Skeletal muscle satellite cell (primary cell): ENCODE measurements at regions not wholly inside any gene's neighbourhood (a gene's known extent, or its start where the extent isn't known, plus 50 kb on each side); places are given as distances from the start of the nearest gene placed in this dataset.

Experiments used
- H3K27me3 ChIP-seq: 2 replicates; pipeline ENCODE4 v1.7.0; 2013; ENCODE audit warnings: low read length; ENCODE audit not compliant: control insufficient read depth, insufficient read depth
- H3K36me3 ChIP-seq: 2 replicates; pipeline ENCODE4 v1.7.0; 2013; ENCODE audit warnings: mild to moderate bottlenecking, control low read depth, low read length; ENCODE audit not compliant: insufficient read depth
- H3K4me1 ChIP-seq: 2 replicates; pipeline ENCODE4 v1.7.0; 2013; ENCODE audit warnings: low read length; ENCODE audit not compliant: control insufficient read depth, insufficient read depth
- H3K4me2 ChIP-seq: 2 replicates; pipeline ENCODE4 v1.7.0; 2013; ENCODE audit warnings: mild to moderate bottlenecking, low read length
- H3K4me3 ChIP-seq: 2 replicates; pipeline ENCODE4 v1.7.0; 2013; ENCODE audit warnings: low read length
- H3K9ac ChIP-seq: 2 replicates; pipeline ENCODE4 v1.7.0; 2013; ENCODE audit warnings: mild to moderate bottlenecking, low read depth, low read length, moderate library complexity
- H3K9me3 ChIP-seq: replicated peaks from 2 replicates; pipeline ENCODE4 v1.7.0; 2013; ENCODE audit warnings: mild to moderate bottlenecking, control low read depth, low read length

DNA sequence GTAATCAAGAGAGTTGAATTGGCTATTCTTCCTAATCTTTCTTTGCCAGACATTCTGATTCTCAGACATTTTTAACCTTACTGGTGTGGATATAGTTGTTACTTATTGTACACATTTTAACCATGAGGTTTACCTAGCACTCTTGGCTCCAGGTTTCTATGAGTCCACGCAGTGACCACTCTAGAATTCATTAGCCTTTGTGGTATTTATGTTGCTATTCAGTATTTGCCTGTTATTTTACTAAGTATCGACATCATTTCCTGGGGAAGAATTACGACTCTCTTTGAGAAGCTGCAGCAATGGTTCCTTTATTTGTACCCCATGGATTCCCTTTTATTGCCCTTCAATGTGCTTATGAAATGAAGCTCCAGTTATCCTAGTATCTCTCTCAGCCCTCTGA lies 120.7 kb downstream of the RDH14 start:
- Histone ChIP-seq H3K9ac (no peak overlapping the region), H3K4me2 (no peak overlapping the region), H3K4me1 (peaks cover 17% of the 10 kb centered on the region)

DNA sequence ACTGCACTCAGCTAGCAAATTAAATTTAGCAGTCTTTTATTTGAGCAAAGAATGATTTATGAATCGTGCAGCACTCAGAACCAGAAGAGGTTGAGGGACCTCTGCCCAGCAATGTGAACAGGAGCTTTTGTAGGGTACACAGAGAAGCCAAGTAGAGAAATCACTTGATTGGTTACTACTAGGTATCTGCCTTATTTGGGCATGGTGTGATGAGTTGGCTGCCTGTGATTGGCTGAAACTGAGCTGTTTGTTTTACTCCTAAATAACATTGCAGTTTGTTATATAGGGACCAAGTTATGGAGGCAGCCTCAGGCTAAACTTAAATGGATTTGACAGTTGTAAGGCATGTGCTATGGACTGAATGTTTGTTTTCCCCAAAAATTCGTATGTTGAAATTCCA lies 122.5 kb downstream of the RDH14 start:
- no peak overlapping the region for H3K4me2 ChIP-seq
- H3K27me3 ChIP-seq = no peaks in the 10 kb centered on the region
- peaks cover 17% of the 10 kb centered on the region for H3K4me1 ChIP-seq
- H3K4me3 ChIP-seq = no peak overlapping the region
- no peak overlapping the region for H3K9ac ChIP-seq
- H3K36me3 ChIP-seq = no peaks in the 10 kb centered on the region
- no peaks in the 10 kb centered on the region for H3K9me3 ChIP-seq

More for the DNA sequence above, 120.7 kb downstream of the RDH14 start:
- H3K27me3 ChIP-seq = no peaks in the 10 kb centered on the region
- H3K4me3 ChIP-seq = no peak overlapping the region
- no peaks in the 10 kb centered on the region for H3K36me3 ChIP-seq
- H3K9me3 ChIP-seq = no peaks in the 10 kb centered on the region

DNA sequence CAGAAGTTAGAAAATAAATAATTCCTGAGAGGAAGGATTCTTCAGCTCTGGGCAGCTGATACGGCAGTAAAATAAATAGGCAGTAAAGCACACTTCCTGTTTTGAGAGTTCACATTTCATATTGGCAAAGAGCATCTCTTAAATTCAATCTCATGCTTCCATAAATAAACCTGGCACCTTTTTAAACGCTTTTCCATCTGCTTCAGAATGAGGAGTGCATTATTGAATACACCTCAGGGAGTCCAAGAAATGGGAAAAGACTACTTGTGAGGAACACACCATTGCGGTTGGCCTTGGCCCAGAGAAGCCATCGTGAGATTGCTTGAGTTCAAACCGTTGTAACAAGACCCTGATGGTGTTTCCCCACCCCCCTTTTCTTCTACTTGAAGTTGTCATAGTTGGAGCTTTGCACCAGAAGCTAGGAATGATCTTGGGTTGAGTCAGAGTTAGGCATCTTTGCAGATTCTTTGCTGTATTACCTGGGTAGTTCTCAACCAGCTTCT lies 123.9 kb downstream of the RDH14 start:
- H3K4me3 ChIP-seq = no peak overlapping the region

DNA sequence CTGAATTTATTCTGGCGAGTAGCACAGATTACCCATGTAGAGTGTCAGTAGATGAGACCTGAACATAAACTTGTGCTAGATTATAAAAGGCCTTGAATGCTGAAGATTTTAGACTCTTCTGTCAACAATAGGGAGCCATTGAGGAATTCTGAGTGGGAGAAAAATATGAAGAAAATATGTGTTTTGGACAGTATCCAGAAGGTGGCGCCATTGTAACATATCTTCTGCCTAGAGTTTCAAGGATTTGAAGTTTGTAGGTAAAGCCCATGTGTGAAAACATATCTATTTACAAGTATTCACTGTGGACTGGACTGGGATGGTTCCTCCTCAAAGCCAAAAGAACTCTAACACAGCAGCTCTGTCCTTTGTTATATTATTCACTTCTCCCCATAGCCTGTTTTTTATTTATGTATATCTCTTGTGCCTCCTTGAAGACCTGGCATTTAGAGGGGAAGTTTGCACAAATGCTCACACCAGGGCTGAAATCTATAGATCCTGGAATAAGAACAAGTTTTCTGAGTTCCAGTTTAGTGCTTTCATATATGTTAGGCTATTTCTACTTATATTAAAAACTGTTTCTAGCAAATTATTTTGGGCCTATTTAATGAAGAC lies 124.9 kb downstream of the RDH14 start:
- H3K4me3 ChIP-seq = no peak overlapping the region
- no peaks in the 10 kb centered on the region for H3K36me3 ChIP-seq

More for the DNA sequence above, 123.9 kb downstream of the RDH14 start:
- Histone ChIP-seq H3K27me3 (no peaks in the 10 kb centered on the region), H3K36me3 (no peaks in the 10 kb centered on the region), H3K9me3 (no peaks in the 10 kb centered on the region), H3K4me2 (peak overlapping the region; percentile 35), H3K4me1 (peaks cover 17% of the 10 kb centered on the region), H3K9ac (peak overlapping the region; percentile 22)

DNA sequence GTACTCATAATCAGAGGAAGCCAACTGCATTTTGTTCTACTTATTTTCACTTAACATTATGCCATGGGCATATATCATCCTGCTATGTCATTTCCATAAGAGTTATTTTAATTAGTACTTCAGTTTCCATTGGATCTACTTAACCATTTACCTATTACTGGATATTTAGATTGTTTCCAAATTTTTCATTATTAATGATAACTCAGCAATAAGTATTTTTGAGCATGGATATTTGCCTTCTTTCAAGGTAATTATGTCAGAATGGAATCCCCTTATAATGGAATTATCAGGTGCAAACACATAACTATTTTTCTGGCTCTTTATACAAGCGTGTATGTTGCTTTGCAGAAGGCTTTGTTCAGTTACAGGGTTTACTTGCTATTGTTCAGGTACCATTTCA lies 126.6 kb downstream of the RDH14 start:
- Histone ChIP-seq H3K36me3 (no peaks in the 10 kb centered on the region), H3K9ac (no peak overlapping the region), H3K27me3 (no peaks in the 10 kb centered on the region), H3K4me3 (no peak overlapping the region), H3K4me1 (peaks cover 17% of the 10 kb centered on the region), H3K9me3 (no peaks in the 10 kb centered on the region), H3K4me2 (no peak overlapping the region)

More for the DNA sequence above, 124.9 kb downstream of the RDH14 start:
- Histone ChIP-seq H3K9me3 (no peaks in the 10 kb centered on the region), H3K27me3 (no peaks in the 10 kb centered on the region), H3K4me2 (no peak overlapping the region), H3K4me1 (peaks cover 17% of the 10 kb centered on the region), H3K9ac (no peak overlapping the region)

DNA sequence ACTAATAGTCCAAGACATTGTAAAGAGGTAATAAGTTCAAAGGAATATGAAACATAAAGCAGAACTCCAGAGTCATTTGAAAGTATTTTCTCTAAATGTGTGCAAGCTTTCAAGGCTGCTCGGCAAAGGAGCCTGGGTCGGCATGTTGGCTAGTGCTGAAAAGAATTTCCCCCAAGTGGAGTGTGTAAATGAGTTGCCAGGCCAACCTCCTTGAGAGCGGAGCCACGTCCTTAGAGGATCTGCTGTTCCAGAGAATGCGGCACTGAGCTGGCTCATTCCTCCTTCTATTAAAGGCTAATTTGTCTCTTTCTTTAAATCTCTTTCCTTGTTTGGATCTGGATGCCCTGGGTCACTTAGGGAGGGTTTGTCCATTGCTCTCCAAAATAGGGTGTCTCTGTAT lies 127.5 kb downstream of the RDH14 start:
- Histone ChIP-seq H3K9ac (no peak overlapping the region), H3K4me2 (no peak overlapping the region), H3K27me3 (no peaks in the 10 kb centered on the region), H3K9me3 (no peaks in the 10 kb centered on the region), H3K4me3 (no peak overlapping the region), H3K4me1 (peaks cover 17% of the 10 kb centered on the region), H3K36me3 (no peaks in the 10 kb centered on the region)

DNA sequence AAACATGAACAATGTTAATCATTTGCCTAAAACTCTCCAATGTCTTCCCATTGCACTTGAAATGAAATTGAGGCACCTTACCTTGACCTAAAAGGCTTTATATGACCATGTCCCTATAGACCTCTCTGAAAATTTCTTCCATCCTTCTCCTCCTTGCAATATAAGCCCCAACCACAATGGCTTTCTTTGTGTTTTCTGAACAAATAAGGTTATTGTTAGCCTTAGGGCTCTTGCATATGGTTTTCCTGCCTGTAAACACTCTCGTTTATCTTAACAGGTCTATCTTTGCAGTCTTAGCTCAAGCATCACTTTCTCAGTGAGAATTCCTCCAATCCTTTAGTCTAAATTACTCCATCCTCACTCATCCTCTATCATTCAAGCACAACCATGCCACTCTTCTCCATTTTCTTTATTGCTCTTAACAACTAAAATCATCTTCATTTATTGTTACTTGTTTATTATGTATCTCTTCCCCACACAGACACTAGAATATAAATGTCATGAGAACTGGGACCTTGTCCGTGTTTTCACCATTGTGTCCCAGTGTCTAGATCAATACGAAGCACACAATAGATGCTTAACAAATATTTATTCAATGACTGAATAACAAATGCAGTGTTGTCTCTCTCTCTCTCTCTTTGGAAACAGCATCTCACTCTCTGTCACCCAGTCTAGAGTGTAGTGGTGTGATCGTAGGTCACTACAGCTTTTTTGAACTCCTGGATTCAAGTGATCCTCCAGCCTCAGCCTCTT lies 129.3 kb downstream of the RDH14 start:
- Histone ChIP-seq H3K9ac (no peak overlapping the region), H3K4me3 (no peak overlapping the region), H3K27me3 (no peaks in the 10 kb centered on the region), H3K4me2 (no peak overlapping the region), H3K36me3 (no peaks in the 10 kb centered on the region), H3K4me1 (peaks cover 7% of the 10 kb centered on the region), H3K9me3 (no peaks in the 10 kb centered on the region)

DNA sequence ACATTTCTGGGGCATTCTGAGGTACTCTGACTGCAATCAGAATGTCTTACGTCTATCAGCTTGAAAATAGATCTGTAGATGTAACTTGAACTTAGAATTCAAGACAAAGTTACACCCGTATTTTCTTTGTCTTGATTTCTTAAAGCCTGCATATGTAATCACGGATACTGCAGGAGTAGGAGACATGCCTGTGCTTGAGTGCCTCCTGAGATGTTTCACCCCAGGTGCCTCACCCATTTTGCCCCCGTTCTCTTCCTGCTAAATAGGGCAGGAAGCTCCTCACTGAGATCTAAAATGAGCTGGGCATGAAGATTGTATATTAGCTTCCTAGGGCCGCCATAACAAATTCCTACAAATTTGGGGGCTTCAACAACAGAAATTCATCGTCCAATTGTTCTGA lies 131.9 kb downstream of the RDH14 start:
- Histone ChIP-seq H3K4me2 (no peak overlapping the region), H3K9me3 (no peaks in the 10 kb centered on the region)

DNA sequence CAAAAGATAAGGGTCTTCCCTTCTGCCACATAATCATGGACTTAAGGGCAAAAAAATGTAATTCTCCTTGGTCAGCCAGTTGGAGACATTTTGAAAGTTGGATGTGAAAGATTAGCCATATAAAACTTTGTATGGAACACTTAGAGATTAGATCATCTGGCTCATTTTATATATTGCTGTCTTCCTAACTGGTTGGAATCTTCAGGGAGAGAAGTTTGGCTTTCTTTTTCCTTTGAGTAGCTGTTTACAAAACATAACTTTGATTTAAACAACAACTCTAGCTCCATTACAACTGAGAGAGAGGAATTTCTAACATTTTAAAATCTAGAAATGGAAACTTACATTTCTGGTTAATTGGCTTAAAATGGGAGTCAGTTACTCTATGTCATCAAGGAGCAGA lies 132.7 kb downstream of the RDH14 start:
- H3K9ac ChIP-seq = no peak overlapping the region
- no peaks in the 10 kb centered on the region for H3K4me1 ChIP-seq
- no peaks in the 10 kb centered on the region for H3K36me3 ChIP-seq
- no peaks in the 10 kb centered on the region for H3K9me3 ChIP-seq
- H3K27me3 ChIP-seq = no peaks in the 10 kb centered on the region
- no peak overlapping the region for H3K4me3 ChIP-seq
- no peak overlapping the region for H3K4me2 ChIP-seq

More for the DNA sequence above, 131.9 kb downstream of the RDH14 start:
- no peaks in the 10 kb centered on the region for H3K27me3 ChIP-seq
- no peaks in the 10 kb centered on the region for H3K4me1 ChIP-seq
- H3K9ac ChIP-seq = no peak overlapping the region
- no peaks in the 10 kb centered on the region for H3K36me3 ChIP-seq
- no peak overlapping the region for H3K4me3 ChIP-seq

DNA sequence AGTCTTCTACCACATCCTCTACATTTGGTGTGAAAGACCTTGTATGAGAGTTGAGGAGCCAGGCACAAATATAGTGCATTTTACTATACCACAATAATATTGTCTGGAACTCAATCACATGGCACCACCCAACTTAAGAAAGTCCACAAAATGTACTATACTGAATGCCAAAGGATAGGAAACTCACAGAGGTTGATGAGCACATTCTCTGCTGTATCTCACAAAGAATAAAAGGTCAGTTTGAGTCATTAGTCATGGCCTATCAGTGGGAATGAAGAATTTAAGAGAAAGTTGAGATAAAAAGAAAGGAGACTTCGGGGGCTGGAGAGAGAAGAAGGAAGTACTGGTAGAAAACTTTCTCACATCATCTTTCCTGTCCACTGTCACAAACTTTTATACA lies 134.3 kb downstream of the RDH14 start:
- Histone ChIP-seq H3K9ac (no peak overlapping the region), H3K4me1 (no peaks in the 10 kb centered on the region), H3K27me3 (no peaks in the 10 kb centered on the region), H3K36me3 (no peaks in the 10 kb centered on the region), H3K9me3 (no peaks in the 10 kb centered on the region), H3K4me2 (no peak overlapping the region), H3K4me3 (no peak overlapping the region)

DNA sequence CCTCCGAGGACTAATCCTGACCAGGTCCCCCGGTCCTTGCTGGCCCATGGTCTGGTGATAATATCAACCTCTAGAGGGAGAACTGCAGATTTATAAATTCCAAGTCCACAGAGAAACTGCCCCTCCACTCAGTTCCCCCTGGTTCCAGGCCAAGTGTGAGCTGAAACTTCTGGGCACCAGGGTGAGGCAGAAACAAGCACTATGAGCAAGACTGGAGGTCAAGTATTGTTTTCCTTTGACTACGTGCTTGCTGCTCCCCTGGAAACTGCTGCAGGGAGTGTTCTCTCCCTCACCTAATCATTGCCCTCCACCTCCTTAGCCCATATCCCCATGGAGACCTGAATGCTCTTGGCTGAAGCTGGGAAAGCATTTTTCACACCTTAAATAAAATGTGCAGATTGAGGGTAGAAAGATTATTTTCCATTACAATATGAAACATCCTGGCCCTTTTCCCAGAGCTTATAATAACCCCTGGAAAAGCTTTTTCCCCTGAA lies 135.2 kb downstream of the RDH14 start:
- no peaks in the 10 kb centered on the region for H3K36me3 ChIP-seq
- H3K4me3 ChIP-seq = no peak overlapping the region
- H3K9ac ChIP-seq = no peak overlapping the region
- no peaks in the 10 kb centered on the region for H3K9me3 ChIP-seq
- H3K27me3 ChIP-seq = no peaks in the 10 kb centered on the region
- no peaks in the 10 kb centered on the region for H3K4me1 ChIP-seq
- no peak overlapping the region for H3K4me2 ChIP-seq
